HT1080 (cell line): ENCODE measurements at regions not wholly inside any gene's neighbourhood (a gene's known extent, or its start where the extent isn't known, plus 50 kb on each side); places are given as distances from the start of the nearest gene placed in this dataset.

ENCODE experiments used
- DNase-seq: peaks from one replicate; pipeline ENCODE4 v3.0.0-alpha.2; 2015; ENCODE audit warnings: low read depth

DNA sequence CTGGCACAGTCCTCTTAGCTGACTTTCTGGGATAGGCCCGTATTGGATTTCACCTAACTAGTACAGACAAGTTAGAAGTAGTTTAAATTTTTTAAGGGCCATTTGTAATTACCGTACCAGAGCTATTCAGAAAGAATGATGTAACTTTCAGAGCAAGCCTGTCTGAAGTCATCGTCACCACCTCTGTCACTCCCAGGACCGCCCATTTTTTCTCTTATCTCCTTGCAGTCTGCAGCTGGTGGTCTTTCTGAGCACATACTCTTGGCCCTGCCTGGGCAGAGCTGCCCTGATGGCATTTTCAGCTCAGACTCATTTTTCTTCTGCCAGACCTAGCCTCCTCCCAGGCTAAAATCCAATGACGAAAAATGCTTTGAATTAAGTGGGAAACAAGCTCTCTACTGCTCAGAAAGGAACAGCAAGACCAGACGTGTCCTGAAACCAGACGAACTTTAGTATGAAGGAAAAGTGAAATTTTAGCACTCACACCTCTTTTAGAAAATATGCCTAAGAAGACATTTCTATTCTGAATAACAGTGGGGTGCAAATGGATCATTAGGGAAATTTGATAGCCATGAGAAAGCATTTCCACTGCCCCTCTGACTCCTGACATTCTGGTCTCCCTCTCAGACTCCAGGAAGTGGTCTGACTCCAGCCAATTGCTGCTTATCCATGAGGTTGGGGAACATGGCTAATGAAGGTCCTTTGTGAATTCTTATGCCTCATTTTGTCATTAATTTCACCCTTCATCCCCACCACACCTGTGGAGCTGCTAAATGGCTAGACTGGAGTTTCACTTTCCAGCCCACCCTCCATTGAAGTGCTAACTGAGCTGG, 162.4 kb upstream of the GYPA start:
- DNase-seq, result no peak

DNA sequence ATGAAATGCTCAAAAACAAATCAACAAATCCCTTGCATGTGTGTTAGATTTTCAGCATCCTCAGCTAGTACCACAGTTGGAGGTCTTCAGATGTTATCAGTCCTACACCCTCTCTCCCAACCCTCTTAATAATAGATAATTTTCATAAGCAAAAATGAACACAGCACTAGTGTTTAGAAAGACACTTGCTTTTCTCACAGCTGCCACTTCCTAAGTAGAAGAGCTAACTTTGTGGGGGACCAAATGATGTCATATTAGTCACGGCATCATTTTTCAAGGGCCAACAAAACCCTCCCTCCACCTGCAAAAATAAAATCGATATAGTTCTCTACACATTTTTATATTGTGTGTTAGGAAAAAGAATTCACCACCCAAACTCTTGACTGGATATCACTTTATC, 163.5 kb upstream of the GYPA start:
- DNase-seq, result no peak

DNA sequence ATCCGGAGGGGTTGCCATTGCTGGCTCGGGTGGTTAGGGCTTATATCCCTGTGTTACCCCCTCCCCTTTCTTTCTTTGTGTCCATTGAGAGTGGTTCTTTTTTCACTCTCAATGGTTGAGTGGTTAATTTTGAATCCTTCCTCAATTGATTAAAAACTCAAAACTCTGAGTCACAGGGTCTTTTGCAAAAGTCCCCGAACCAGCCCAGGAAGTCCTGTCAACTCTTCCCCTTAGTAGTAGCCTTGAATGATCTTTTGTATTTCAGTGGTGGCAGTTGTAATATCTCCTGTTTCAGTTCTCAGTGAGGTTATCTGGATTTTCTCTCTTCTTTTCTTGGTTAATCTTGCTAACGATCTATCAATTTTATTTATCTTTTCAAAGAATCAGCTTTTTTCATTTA, 170.0 kb upstream of the GYPA start:
- DNase-seq, result no peak

- DNase-seq, result no peak
Observed at GRCh38 chr4:144313370-144313769, 172.9 kb upstream of the GYPA start.

DNA sequence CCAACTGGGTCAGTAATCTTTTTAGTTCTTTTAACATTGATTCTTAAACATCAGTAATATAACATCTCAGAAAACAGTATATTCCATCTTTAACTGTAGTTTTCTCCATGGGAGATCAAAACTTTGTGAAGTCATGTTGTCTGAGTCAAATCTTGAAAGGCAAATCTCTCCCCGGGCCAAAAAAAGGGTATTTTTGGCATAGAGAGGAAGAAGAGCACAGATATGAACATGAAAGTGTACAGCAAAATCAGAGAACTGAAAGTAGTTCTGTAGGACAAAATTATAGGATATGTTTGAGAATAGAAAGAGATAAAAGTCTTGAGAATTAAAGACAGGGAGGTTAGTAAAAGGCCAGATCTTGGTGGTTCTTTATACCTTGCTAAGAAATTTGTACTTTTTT, 176.4 kb upstream of the GYPA start:
- DNase-seq, result no peak

DNA sequence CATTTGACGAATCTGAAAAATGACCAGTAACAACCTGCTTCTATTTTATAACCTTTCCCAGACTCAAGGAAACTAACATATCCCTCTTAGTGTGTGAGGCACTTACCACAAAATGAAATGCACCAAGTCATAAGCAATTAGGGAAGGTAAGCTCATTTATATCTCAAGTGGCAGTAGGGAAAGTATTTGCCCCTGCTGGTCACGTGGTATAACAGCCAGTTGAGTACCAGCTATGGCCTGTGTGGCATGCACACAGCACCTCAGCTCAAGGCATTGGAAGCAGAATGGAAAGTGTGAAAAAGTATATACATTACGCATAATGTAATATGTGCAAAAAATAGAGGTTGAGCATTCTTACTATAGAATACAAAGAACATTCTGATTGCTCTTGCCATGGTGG, 178.3 kb upstream of the GYPA start:
- no peak for DNase-seq

DNA sequence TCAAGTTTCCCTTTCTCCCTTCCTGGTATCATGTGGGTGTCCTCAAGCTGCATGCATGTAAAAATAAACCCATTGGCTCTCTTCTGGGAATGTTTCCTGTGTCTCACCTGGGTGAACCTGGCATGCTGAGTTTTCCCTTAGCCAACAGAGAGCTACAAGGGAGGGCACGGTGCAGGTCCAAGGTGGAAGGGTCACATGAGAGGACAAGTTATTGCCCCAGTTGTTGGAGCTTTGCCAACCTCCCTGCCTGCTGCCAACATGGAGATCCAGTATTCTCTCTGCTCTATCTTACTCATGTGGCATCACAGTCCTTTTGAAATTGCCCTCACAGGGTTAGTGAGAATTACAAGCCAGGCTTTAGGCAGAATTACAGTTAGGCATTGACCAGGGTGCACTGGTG, 196.1 kb upstream of the GYPA start:
- DNase-seq, result no peak

- no peak for DNase-seq
Observed at GRCh38 chr4:144338148-144338547, 197.6 kb upstream of the GYPA start.

DNA sequence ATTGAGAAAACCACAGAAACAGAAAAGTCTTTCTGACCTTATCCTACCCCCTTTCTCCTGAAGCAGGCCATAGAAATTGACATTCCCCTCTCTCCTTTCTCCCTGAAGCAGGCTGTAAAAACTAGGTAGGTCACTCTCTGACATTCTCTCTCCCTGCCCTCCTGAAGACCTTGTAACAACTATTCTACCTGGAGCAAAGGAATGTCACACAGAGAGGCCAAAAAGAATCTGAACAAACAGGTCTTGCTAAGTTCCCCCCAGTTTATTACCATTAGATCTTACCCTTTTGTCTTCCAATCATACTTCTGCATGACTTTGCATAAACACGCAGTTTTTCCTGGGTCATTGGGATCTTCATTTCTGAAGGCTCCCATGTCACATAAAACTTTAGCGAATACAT, 198.3 kb upstream of the GYPA start:
- no peak for DNase-seq

DNA sequence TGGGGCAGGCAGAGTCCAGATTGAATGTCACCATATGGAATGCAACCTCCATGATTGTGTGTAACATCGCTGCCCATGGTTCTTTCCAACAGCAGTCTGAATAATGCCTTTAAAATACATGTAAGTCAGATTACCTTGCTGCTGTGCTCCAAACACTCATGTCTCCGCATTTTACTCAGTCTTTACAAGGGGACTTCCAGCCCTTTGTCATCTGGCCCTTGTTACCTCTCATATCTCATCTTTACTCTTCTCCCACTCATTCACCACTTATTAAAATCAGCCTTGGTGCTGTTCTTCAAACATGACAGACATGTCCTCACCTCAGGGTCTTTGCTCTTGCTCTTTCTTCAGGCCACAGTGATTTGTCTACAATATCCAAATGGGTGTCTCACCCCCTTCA, 200.4 kb upstream of the GYPA start:
- no peak for DNase-seq

DNA sequence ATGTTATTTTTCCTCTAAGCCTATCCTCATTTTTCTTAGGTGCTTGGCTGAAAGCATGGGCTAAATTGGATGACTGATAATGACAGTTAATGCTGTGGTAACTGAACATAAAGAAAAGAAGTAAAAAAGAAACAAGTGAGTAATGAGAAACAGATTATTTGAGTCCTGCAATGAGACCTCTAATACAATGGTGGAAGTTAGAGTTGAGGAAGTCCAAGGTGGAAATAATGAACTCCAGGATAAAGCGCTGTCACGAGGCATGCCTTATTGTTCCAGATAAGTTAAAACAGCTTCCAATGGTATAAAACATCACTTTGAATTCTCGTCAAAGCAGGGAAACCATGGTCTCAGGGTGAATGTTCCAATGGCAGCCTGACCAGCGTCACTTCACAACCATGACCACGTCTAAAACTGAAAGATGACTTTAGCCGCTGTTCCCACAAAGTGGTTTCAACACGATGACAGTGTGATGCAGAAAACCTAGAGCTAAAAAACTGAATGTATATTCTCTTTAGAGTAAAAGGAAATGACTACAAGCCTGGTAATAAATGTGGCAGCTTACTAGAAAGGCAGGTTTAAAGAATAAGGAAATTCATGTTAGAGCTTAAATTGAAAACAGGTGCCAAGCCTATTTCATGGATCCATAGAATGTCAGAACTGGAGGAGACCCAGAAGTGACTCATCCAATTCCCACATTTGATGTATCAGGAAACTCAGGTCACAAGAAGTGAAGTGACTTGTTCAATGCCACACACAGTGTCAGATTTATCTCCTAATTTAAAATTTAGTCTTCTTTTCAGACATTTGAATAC, 202.6 kb upstream of the GYPA start:
- DNase-seq, result no peak

GRCh38 chr4:144347121-144347520, 206.6 kb upstream of the GYPA start:
- DNase-seq, result no peak

DNA sequence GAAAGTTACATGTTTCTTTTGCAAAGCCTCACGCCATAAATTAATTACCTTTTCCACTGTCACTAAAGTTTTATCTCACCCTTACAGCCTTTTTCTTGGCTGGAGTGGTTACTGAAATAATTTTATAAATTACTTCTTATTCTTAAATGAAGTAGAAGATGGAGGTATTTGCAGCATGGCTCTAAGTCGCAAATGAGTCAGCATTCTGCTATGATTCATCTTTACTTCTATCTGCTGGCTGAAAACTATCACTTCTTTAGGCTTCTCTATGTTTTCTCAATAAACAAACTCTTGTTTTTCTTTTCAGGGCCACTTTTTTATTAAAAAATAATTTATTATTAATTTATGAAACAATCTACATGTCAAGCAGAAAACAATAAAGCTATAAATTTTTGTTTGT, 210.2 kb upstream of the GYPA start:
- DNase-seq, result peak; percentile 26

DNA sequence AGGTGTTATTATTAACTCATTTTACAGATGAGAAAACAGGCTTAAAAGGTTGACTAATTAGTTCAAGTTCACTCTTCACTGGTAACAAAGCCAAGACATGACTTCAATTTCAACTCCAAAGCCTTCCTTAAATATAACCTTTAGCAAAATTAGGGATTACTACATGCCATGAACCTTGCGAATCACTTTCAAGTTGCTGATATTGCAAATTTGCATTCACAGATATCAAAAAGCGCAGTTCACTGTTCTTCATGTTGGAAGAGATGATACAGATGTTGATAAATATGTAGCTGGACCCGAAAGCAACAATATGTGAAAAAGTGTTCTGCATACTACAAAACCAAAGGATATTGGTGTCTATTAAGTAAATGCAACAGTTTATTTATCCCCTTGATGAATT, 210.8 kb upstream of the GYPA start:
- no peak for DNase-seq

GRCh38 chr4:144353292-144353691, 212.8 kb upstream of the GYPA start:
- no peak for DNase-seq

DNA sequence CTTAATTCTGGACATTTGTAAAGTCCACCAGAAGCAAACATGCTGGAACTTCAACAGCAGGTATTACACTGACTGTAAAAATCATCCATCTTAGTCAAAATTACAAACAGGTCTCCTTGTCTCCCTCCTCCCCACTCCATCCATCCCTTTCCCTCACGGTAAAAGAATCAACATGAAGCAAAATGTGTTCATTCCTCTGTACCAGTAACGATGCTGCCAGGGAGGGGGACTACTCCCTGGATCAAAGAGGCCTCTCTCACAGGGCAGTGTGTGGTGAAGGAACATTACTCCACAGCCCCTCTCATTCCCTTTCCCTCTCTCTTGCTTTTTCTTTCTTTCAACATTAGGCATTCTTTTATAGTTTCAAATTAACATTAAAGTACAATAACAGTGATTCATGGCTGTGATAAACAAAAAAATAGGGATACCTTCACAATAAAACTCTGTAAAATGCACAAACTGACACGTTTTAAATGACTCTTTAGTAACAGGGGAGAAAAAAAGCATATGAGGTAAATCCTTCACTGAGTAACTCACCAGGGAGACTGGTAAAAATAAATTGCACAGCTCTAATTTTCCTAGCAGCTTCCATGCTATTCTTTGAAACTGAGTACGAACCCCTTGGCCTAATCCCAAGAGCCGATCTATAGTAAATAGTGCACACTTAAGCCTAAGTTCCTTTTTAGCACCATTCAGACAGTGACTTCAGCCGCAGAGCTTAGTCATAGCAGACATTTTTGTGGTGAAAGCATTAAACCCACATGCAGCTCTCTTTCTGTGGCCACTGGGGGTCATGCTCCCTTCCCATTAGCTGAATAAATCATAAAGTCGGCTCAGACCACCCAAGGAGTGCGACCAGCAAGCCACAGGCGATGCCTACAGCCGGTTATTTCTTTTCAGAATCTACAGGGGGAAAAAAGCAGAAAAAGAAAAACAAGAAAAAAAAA, 215.6 kb upstream of the GYPA start:
- DNase-seq, result peak; percentile 96

DNA sequence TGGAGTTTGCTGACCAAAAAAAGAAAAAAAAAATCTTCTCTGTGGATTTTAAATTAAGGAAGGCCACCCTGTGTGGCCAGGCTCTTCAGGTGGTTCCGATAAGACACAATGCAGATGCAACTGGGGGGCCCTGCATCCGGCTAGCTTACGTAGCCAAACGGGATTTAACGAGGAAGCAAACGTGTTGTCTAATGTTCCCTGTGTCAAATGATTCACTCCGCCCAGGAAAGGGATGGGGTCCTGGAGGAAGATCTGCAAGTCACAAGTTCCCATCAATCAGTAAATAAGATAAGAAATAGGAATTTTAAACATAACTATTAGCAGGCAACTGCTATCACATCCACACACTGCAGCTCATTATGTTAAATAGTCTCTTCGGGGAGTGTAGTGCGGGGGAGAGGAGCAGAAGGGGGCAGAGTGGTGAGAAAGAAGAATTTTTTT, 216.4 kb upstream of the GYPA start:
- no peak for DNase-seq

GRCh38 chr4:144357975-144358374, 217.5 kb upstream of the GYPA start:
- no peak for DNase-seq

DNA sequence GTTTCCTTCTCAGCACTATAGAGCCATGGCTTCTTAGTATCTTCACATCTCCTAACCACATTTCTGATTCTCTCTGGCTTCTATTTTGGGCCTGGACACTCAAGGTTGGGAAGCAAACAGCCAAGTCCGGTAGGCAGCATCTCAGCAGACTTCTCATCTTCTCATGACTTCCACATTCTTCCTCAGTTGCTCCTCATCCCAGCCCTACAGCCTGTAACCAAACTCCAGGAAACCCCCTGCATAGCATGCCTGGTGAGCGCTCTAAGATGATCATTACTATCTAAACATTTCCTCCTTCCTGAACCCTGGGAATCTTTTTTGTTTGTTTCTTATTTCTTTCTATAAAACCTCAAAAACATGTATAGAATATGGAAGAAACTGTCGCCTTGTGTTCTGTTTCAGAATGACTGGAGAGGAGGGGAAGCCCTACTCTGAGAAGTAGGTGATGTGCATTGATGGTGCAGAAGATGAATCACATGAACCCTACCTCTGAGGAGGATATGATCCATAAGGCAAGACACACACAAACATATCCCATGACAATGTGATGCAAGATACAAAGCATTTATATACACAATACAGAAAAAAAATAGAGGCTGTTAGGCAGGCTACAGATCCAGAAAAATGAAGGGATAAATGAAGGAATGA, 219.8 kb upstream of the GYPA start:
- no peak for DNase-seq

GRCh38 chr4:144362366-144362765, 221.8 kb upstream of the GYPA start:
- DNase-seq, result no peak

DNA sequence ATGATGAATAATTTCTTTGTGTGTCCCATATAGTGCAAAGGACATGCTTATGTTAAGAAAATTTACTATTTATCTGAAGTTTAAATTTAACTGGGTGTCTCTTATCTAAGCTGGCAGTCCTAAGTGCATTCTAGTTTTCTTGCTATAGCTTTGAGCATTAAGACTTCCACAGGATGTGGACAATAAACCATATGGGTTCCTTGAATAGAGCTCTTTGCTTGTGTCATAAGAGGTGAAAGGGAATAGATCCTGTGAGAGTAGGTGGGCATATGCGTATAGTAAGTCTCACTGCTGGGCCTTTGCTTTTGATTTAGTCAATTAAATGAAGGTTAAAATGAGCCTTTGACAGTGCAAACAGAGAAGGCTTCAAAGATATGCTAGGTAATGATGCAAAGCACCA, 223.4 kb upstream of the GYPA start:
- DNase-seq, result no peak
